Endothelial cell of umbilical vein (primary cell): ENCODE measurements at regions not wholly inside any gene's neighbourhood (a gene's known extent, or its start where the extent isn't known, plus 50 kb on each side); places are given as distances from the start of the nearest gene placed in this dataset.
"Not testable (repeated sequence)": the region's sequence is repeated elsewhere in the genome, so short reads cannot be mapped to it uniquely, and the experiment has no call there.

Source experiments
- CTCF ChIP-seq, 2 donors: IDR thresholded peaks; 1 replicate in 1 of 2; 2 replicates in 1 of 2; pipeline ENCODE4 v1.5.1; 2011; ENCODE audit warnings: low read length in 2 of 2, mild to moderate bottlenecking in 2 of 2, moderate library complexity in 2 of 2, control low read depth in 1 of 2, inconsistent platforms in 1 of 2, low read depth in 1 of 2; ENCODE audit not compliant: insufficient read depth in 1 of 2; ENCODE audit errors: extremely low read depth in 1 of 2
- EZH2 ChIP-seq: IDR thresholded peaks from 2 replicates; pipeline ENCODE4 v1.6.1; 2012; ENCODE audit warnings: borderline replicate concordance, low read depth, mild to moderate bottlenecking, moderate library complexity, low read length, inconsistent platforms; ENCODE audit not compliant: severe bottlenecking
- GATA2 ChIP-seq: IDR thresholded peaks from 2 replicates; pipeline ENCODE4 v1.7.0; 2011; ENCODE audit warnings: low read depth, mild to moderate bottlenecking, moderate library complexity, mixed read lengths, low read length; ENCODE audit not compliant: insufficient read length, insufficient read depth
- JUN ChIP-seq: IDR thresholded peaks from 2 replicates; pipeline ENCODE4 v1.6.1; 2011; ENCODE audit warnings: borderline replicate concordance, low read depth; ENCODE audit not compliant: insufficient read length, insufficient read depth
- POLR2A ChIP-seq: IDR thresholded peaks from 2 replicates; pipeline ENCODE4 v1.6.1; 2012; ENCODE audit warnings: low read depth, mild to moderate bottlenecking, control low read depth, low read length
- POLR2AphosphoS5 ChIP-seq: IDR thresholded peaks from 2 replicates; pipeline ENCODE4 v1.6.1; 2012; ENCODE audit warnings: low read depth, mild to moderate bottlenecking, control low read depth, low read length, moderate library complexity; ENCODE audit not compliant: insufficient read depth

GRCh38 chrX:27156921-27157320 lies 306.2 kb downstream of the PPP4R3C start:
- TF ChIP-seq JUN; POLR2A; EZH2; POLR2AphosphoS5; CTCF (IDR thresholded peaks at IDR 0.05; ENCODE audit: extremely low read depth in 1 of 2, insufficient read depth in 1 of 2, low read depth in 1 of 2, low read length in 2 of 2); GATA2: not testable (repeated sequence)
